ENCODE measurements at regions not wholly inside any gene's neighbourhood (a gene's known extent, or its start where the extent isn't known, plus 50 kb on each side); places are given as distances from the start of the nearest gene placed in this dataset.

GRCh38 chr16:61057635-61058034 lies 978.6 kb downstream of the CDH8 start:
- no peaks in the 10 kb centered on the region for H3K27me3 ChIP-seq (ENCODE audit: control insufficient read depth, insufficient read depth, low read length, poor library complexity, severe bottlenecking)

GRCh38 chr16:61050547-61050946 lies 985.7 kb downstream of the CDH8 start:
- Histone ChIP-seq H3K27ac (ENCODE audit: insufficient read depth, low read depth, low read length, poor library complexity, severe bottlenecking) (no peak overlapping the region), H3K4me1 (ENCODE audit: control insufficient read depth, insufficient read depth, low read length) (no peaks in the 10 kb centered on the region), H3K36me3 (ENCODE audit: control insufficient read depth, insufficient read depth, low read length) (no peaks in the 10 kb centered on the region), H3K9me3 (ENCODE audit: control insufficient read depth, low read length) (no peaks in the 10 kb centered on the region), H3K27me3 (ENCODE audit: control insufficient read depth, insufficient read depth, low read length, poor library complexity, severe bottlenecking) (no peaks in the 10 kb centered on the region), H3K4me3 (ENCODE audit: insufficient read depth, low read depth, low read length) (no peak overlapping the region)
- 89 to 92% methylated on average over 11 of the region's 11 CpGs for WGBS, 2 experiments

More at GRCh38 chr16:61057635-61058034, 978.6 kb downstream of the CDH8 start:
- Histone ChIP-seq H3K9me3 (ENCODE audit: control insufficient read depth, low read length) (no peaks in the 10 kb centered on the region), H3K4me1 (ENCODE audit: control insufficient read depth, insufficient read depth, low read length) (no peaks in the 10 kb centered on the region), H3K4me3 (ENCODE audit: insufficient read depth, low read depth, low read length) (no peak overlapping the region), H3K36me3 (ENCODE audit: control insufficient read depth, insufficient read depth, low read length) (no peaks in the 10 kb centered on the region), H3K27ac (ENCODE audit: insufficient read depth, low read depth, low read length, poor library complexity, severe bottlenecking) (no peak overlapping the region)
- 91 to 100% methylated on average over 1 of the region's 1 CpG for WGBS, 2 experiments

GRCh38 chr16:61045931-61046330 lies 990.3 kb downstream of the CDH8 start:
- WGBS, 2 experiments, result 57% methylated on average over 4 of the region's 4 CpGs
- no peaks in the 10 kb centered on the region for H3K9me3 ChIP-seq (ENCODE audit: control insufficient read depth, low read length)
- H3K27ac ChIP-seq (ENCODE audit: insufficient read depth, low read depth, low read length, poor library complexity, severe bottlenecking), result no peak overlapping the region
- H3K4me1 ChIP-seq (ENCODE audit: control insufficient read depth, insufficient read depth, low read length), result no peaks in the 10 kb centered on the region
- no peaks in the 10 kb centered on the region for H3K36me3 ChIP-seq (ENCODE audit: control insufficient read depth, insufficient read depth, low read length)
- H3K27me3 ChIP-seq (ENCODE audit: control insufficient read depth, insufficient read depth, low read length, poor library complexity, severe bottlenecking), result no peaks in the 10 kb centered on the region
- no peak overlapping the region for H3K4me3 ChIP-seq (ENCODE audit: insufficient read depth, low read depth, low read length)

- H3K9me3 ChIP-seq (ENCODE audit: control insufficient read depth, low read length), result no peaks in the 10 kb centered on the region
- no peaks in the 10 kb centered on the region for H3K27me3 ChIP-seq (ENCODE audit: control insufficient read depth, insufficient read depth, low read length, poor library complexity, severe bottlenecking)
- H3K4me3 ChIP-seq (ENCODE audit: insufficient read depth, low read depth, low read length), result no peak overlapping the region
- H3K4me1 ChIP-seq (ENCODE audit: control insufficient read depth, insufficient read depth, low read length), result no peaks in the 10 kb centered on the region
- H3K36me3 ChIP-seq (ENCODE audit: control insufficient read depth, insufficient read depth, low read length), result no peaks in the 10 kb centered on the region
- H3K27ac ChIP-seq (ENCODE audit: insufficient read depth, low read depth, low read length, poor library complexity, severe bottlenecking), result no peak overlapping the region
- WGBS, 2 experiments, result 47% methylated on average over 3 of the region's 3 CpGs
These were observed 993.5 kb downstream of the CDH8 start for GRCh38 chr16:61042737-61043136.

GRCh38 chr16:61030616-61031015 lies 1005.6 kb downstream of the CDH8 start:
- Histone ChIP-seq H3K36me3 (ENCODE audit: control insufficient read depth, insufficient read depth, low read length) (no peaks in the 10 kb centered on the region), H3K4me1 (ENCODE audit: control insufficient read depth, insufficient read depth, low read length) (no peaks in the 10 kb centered on the region), H3K9me3 (ENCODE audit: control insufficient read depth, low read length) (no peaks in the 10 kb centered on the region), H3K27ac (ENCODE audit: insufficient read depth, low read depth, low read length, poor library complexity, severe bottlenecking) (no peak overlapping the region), H3K4me3 (ENCODE audit: insufficient read depth, low read depth, low read length) (no peak overlapping the region), H3K27me3 (ENCODE audit: control insufficient read depth, insufficient read depth, low read length, poor library complexity, severe bottlenecking) (no peaks in the 10 kb centered on the region)
- WGBS, 2 experiments, result 95% methylated on average over 8 of the region's 8 CpGs

- 44 to 64% methylated on average over 3 of the region's 3 CpGs for WGBS, 2 experiments
- Histone ChIP-seq H3K4me3 (ENCODE audit: insufficient read depth, low read depth, low read length) (no peak overlapping the region), H3K4me1 (ENCODE audit: control insufficient read depth, insufficient read depth, low read length) (no peaks in the 10 kb centered on the region), H3K27me3 (ENCODE audit: control insufficient read depth, insufficient read depth, low read length, poor library complexity, severe bottlenecking) (no peaks in the 10 kb centered on the region), H3K27ac (ENCODE audit: insufficient read depth, low read depth, low read length, poor library complexity, severe bottlenecking) (peak overlapping the region; percentile 44), H3K9me3 (ENCODE audit: control insufficient read depth, low read length) (no peaks in the 10 kb centered on the region), H3K36me3 (ENCODE audit: control insufficient read depth, insufficient read depth, low read length) (no peaks in the 10 kb centered on the region)
These were observed 1011.9 kb downstream of the CDH8 start for GRCh38 chr16:61024180-61024900.

DNA sequence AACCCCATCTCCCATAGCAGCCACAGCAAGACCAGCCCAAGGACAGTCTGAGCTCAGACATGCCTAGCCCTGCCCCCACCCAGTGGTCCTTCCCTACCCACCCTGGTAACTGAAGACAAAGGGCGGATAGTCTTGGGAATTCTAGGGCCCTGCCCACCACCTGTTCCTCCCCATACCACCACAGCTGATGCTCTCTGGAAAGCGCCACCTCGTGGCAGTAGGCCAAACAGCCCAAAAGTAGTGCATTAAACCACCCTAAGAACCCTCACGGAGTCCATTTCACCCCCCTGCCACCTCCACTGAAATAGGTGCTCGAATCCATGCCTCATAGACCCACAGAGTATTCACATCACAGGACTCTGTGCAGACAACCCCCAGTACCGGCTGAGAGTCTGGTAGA lies 1021.4 kb downstream of the CDH8 start:
- 90 to 92% methylated on average over 6 of the region's 6 CpGs for WGBS, 2 experiments
- H3K4me1 ChIP-seq (ENCODE audit: control insufficient read depth, insufficient read depth, low read length), result no peaks in the 10 kb centered on the region
- no peaks in the 10 kb centered on the region for H3K36me3 ChIP-seq (ENCODE audit: control insufficient read depth, insufficient read depth, low read length)
- H3K9me3 ChIP-seq (ENCODE audit: control insufficient read depth, low read length), result no peaks in the 10 kb centered on the region
- no peak overlapping the region for H3K4me3 ChIP-seq (ENCODE audit: insufficient read depth, low read depth, low read length)
- no peak overlapping the region for H3K27ac ChIP-seq (ENCODE audit: insufficient read depth, low read depth, low read length, poor library complexity, severe bottlenecking)
- no peaks in the 10 kb centered on the region for H3K27me3 ChIP-seq (ENCODE audit: control insufficient read depth, insufficient read depth, low read length, poor library complexity, severe bottlenecking)

- no peaks in the 10 kb centered on the region for H3K9me3 ChIP-seq (ENCODE audit: control insufficient read depth, low read length)
- H3K4me1 ChIP-seq (ENCODE audit: control insufficient read depth, insufficient read depth, low read length), result no peaks in the 10 kb centered on the region
- H3K27ac ChIP-seq (ENCODE audit: insufficient read depth, low read depth, low read length, poor library complexity, severe bottlenecking), result no peak overlapping the region
- 81 to 82% methylated on average over 8 of the region's 8 CpGs for WGBS, 2 experiments
- no peak overlapping the region for H3K4me3 ChIP-seq (ENCODE audit: insufficient read depth, low read depth, low read length)
- no peaks in the 10 kb centered on the region for H3K36me3 ChIP-seq (ENCODE audit: control insufficient read depth, insufficient read depth, low read length)
- no peaks in the 10 kb centered on the region for H3K27me3 ChIP-seq (ENCODE audit: control insufficient read depth, insufficient read depth, low read length, poor library complexity, severe bottlenecking)
These were observed 1028.5 kb downstream of the CDH8 start for GRCh38 chr16:61007694-61008093.

- H3K36me3 ChIP-seq (ENCODE audit: control insufficient read depth, insufficient read depth, low read length), result no peaks in the 10 kb centered on the region
- no peak overlapping the region for H3K27ac ChIP-seq (ENCODE audit: insufficient read depth, low read depth, low read length, poor library complexity, severe bottlenecking)
- H3K27me3 ChIP-seq (ENCODE audit: control insufficient read depth, insufficient read depth, low read length, poor library complexity, severe bottlenecking), result no peaks in the 10 kb centered on the region
- H3K4me1 ChIP-seq (ENCODE audit: control insufficient read depth, insufficient read depth, low read length), result no peaks in the 10 kb centered on the region
- H3K9me3 ChIP-seq (ENCODE audit: control insufficient read depth, low read length), result no peaks in the 10 kb centered on the region
- 77 to 88% methylated on average over 2 of the region's 2 CpGs for WGBS, 2 experiments
- H3K4me3 ChIP-seq (ENCODE audit: insufficient read depth, low read depth, low read length), result no peak overlapping the region
These were observed 1030.3 kb downstream of the CDH8 start for GRCh38 chr16:61005952-61006351.

DNA sequence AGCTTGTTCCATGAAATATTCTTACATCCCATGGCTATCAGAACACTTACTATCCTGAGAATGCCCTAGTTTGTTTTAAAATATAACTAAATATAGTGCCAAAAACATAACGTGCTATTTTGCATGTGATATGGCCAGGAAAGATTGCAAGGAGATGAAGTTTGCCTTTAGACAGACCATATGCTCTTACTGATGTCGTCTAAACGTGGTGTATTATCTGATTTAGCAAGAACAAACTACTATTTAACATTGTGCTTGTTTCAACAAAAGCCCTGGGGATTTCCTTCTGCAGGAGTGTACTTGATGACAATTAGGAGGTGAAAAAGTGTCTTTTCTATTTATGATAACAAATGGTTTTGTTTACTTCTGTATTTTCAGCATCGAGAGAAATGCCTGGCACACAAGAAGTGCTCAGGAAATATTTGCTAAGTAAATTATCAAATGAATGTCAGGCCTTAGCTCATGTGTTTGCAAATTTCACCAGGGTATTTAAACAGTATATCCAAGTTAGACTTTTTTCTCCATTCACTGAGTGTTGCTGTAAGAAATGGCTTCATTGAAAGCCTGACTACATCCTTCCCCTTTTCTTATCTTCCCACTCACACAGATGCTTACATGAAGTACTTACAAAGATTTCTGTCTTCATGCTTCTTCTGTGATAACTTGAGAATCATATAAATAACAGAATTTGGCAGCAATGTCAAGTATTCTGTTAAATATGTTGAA lies 1033.6 kb downstream of the CDH8 start:
- whole genome bisulfite sequencing, 2 experiments, result 90 to 98% methylated on average over 2 to 4 of the region's 4 CpGs
- no peaks in the 10 kb centered on the region for H3K36me3 ChIP-seq (ENCODE audit: control insufficient read depth, insufficient read depth, low read length)

More for the DNA sequence above, 1033.6 kb downstream of the CDH8 start:
- H3K4me3 ChIP-seq (ENCODE audit: insufficient read depth, low read depth, low read length), result no peak overlapping the region
- no peaks in the 10 kb centered on the region for H3K9me3 ChIP-seq (ENCODE audit: control insufficient read depth, low read length)
- no peak overlapping the region for H3K27ac ChIP-seq (ENCODE audit: insufficient read depth, low read depth, low read length, poor library complexity, severe bottlenecking)
- H3K4me1 ChIP-seq (ENCODE audit: control insufficient read depth, insufficient read depth, low read length), result no peaks in the 10 kb centered on the region
- H3K27me3 ChIP-seq (ENCODE audit: control insufficient read depth, insufficient read depth, low read length, poor library complexity, severe bottlenecking), result no peaks in the 10 kb centered on the region
